ENCODE measurements at regions not wholly inside any gene's neighbourhood (a gene's known extent, or its start where the extent isn't known, plus 50 kb on each side); places are given as distances from the start of the nearest gene placed in this dataset.

GRCh38 chr11:92510591-92510990 is 286.0 kb downstream of the FAT3 start:
- TF ChIP-seq RAD21 (conservative IDR thresholded peaks at IDR 0.05) (no peak), EZH2 (IDR thresholded peaks at IDR 0.05; ENCODE audit: borderline replicate concordance, insufficient read depth, low read length, poor library complexity, severe bottlenecking) (no peak), CTCF (IDR thresholded peaks at IDR 0.05; ENCODE audit: poor library complexity, severe bottlenecking) (no peak)

Measured in neural cell (in vitro differentiated cells).